ENCODE measurements at regions not wholly inside any gene's neighbourhood (a gene's known extent, or its start where the extent isn't known, plus 50 kb on each side); places are given as distances from the start of the nearest gene placed in this dataset.

GRCh38 chr11:43626798-43627197 lies 53.7 kb upstream of the HSD17B12 start:
- TF ChIP-seq CTCF (conservative IDR thresholded peaks at IDR 0.05; ENCODE audit: low read length) (no peak), EZH2phosphoT487 (IDR thresholded peaks at IDR 0.05; ENCODE audit: borderline replicate concordance, low read depth, low read length) (no peak)

Measured in OCI-LY7 (cell line).